ENCODE measurements at regions not wholly inside any gene's neighbourhood (a gene's known extent, or its start where the extent isn't known, plus 50 kb on each side); places are given as distances from the start of the nearest gene placed in this dataset.

DNA sequence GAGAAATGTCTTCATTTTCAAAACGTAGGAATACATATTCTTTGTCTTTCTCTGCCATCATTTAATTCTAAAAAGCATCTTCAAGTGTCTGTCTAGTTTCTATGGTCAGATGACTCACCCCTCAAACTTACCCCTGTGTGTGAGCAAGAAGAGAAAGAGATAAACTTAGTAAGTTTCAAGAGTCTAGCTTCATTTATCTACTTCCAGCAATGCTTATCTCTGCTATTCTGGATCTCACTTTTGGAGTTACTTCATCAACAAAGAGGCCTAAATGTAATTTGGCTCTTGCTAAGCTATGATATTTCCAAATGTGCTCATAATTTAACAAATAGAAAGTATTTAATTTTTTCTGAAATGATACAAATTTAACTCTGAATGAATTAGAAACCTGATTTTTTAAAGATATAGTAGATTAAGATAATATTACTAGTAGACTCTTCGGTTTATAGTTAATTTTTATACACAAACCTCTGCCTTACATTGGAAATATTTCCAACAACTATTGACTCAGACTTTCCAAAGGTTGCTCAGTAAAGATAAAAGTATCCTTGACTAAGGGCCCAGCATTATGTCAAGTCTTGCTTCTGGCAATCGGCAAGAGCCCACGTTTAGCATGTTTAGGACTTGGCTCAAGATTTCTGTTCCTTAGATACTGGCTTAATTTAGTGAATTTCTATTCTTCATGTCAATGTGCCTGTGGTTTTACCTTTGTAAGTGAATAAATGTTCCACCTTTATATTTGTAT lies 1511.0 kb upstream of the SLC10A2 start:
- TF ChIP-seq, protein P1, sequence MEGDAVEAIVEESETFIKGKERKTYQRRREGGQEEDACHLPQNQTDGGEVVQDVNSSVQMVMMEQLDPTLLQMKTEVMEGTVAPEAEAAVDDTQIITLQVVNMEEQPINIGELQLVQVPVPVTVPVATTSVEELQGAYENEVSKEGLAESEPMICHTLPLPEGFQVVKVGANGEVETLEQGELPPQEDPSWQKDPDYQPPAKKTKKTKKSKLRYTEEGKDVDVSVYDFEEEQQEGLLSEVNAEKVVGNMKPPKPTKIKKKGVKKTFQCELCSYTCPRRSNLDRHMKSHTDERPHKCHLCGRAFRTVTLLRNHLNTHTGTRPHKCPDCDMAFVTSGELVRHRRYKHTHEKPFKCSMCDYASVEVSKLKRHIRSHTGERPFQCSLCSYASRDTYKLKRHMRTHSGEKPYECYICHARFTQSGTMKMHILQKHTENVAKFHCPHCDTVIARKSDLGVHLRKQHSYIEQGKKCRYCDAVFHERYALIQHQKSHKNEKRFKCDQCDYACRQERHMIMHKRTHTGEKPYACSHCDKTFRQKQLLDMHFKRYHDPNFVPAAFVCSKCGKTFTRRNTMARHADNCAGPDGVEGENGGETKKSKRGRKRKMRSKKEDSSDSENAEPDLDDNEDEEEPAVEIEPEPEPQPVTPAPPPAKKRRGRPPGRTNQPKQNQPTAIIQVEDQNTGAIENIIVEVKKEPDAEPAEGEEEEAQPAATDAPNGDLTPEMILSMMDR (IDR thresholded peaks at IDR 0.05; ENCODE audit: borderline replicate concordance, extremely low read depth, low read length, poor library complexity, severe bottlenecking) = no peak
- TF ChIP-seq EZH2 (IDR thresholded peaks at IDR 0.05; ENCODE audit: borderline replicate concordance, low read depth, low read length, severe bottlenecking) = no peak
